ENCODE measurements at regions not wholly inside any gene's neighbourhood (a gene's known extent, or its start where the extent isn't known, plus 50 kb on each side); places are given as distances from the start of the nearest gene placed in this dataset.

DNA sequence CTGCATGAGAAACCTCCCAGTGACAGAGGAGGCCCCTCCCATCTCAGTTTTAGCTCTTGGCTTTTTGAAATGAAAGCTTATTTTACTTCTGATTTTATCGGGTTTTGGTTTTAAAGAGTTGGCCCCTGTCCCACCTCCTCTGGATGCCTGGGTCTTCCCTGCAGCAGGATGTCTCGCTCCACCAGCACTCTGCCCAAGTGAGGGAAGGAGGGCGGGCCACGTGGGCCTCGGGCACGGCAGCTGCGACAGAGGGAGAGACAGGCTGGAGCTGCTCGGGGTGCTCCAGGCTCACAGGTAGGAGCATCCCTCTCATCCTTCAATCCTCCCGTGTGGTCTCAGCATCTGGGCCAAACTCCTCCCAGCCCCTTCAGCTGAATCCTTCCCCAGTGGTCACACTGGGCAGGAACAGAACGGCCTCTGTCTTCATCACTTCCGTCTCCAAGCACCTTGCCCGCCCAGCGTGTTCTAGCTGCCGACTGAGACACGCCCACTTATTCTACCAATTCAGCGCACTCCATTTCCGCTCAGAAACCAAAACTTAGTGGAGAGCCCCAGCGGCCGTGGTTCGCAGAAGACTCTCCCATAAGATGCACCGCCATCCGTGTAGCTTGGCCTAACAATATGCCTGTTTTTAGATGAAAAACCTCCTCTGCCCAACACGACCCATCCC, 222.9 kb downstream of the GLRX3 start:
- no TSS peak for BruUV-seq (replicated peaks)
- no peak for DNase-seq (ENCODE audit: low read depth, low spot score)
- TF ChIP-seq, protein P1, sequence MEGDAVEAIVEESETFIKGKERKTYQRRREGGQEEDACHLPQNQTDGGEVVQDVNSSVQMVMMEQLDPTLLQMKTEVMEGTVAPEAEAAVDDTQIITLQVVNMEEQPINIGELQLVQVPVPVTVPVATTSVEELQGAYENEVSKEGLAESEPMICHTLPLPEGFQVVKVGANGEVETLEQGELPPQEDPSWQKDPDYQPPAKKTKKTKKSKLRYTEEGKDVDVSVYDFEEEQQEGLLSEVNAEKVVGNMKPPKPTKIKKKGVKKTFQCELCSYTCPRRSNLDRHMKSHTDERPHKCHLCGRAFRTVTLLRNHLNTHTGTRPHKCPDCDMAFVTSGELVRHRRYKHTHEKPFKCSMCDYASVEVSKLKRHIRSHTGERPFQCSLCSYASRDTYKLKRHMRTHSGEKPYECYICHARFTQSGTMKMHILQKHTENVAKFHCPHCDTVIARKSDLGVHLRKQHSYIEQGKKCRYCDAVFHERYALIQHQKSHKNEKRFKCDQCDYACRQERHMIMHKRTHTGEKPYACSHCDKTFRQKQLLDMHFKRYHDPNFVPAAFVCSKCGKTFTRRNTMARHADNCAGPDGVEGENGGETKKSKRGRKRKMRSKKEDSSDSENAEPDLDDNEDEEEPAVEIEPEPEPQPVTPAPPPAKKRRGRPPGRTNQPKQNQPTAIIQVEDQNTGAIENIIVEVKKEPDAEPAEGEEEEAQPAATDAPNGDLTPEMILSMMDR (IDR thresholded peaks at IDR 0.05), result no peak
- TF ChIP-seq, protein P2, sequence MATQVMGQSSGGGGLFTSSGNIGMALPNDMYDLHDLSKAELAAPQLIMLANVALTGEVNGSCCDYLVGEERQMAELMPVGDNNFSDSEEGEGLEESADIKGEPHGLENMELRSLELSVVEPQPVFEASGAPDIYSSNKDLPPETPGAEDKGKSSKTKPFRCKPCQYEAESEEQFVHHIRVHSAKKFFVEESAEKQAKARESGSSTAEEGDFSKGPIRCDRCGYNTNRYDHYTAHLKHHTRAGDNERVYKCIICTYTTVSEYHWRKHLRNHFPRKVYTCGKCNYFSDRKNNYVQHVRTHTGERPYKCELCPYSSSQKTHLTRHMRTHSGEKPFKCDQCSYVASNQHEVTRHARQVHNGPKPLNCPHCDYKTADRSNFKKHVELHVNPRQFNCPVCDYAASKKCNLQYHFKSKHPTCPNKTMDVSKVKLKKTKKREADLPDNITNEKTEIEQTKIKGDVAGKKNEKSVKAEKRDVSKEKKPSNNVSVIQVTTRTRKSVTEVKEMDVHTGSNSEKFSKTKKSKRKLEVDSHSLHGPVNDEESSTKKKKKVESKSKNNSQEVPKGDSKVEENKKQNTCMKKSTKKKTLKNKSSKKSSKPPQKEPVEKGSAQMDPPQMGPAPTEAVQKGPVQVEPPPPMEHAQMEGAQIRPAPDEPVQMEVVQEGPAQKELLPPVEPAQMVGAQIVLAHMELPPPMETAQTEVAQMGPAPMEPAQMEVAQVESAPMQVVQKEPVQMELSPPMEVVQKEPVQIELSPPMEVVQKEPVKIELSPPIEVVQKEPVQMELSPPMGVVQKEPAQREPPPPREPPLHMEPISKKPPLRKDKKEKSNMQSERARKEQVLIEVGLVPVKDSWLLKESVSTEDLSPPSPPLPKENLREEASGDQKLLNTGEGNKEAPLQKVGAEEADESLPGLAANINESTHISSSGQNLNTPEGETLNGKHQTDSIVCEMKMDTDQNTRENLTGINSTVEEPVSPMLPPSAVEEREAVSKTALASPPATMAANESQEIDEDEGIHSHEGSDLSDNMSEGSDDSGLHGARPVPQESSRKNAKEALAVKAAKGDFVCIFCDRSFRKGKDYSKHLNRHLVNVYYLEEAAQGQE (IDR thresholded peaks at IDR 0.05; ENCODE audit: insufficient read depth in 1 of 2, low read depth in 2 of 2, low read length in 1 of 2), result no peak
- TF ChIP-seq TCF7L2 (IDR thresholded peaks at IDR 0.05; ENCODE audit: low read depth, low read length), result no peak
- TF ChIP-seq POLR2AphosphoS5 (IDR thresholded peaks at IDR 0.05; ENCODE audit: low read depth, low read length), result no peak
- TF ChIP-seq SIN3A (IDR thresholded peaks at IDR 0.05; ENCODE audit: borderline replicate concordance, insufficient read depth, low read depth, low read length), result no peak
- Histone ChIP-seq H3K27ac (ENCODE audit: low read length) (no peak overlapping the region), H3K4me3 (ENCODE audit: low read depth in 2 of 2, low read length in 2 of 2) (no peak overlapping the region), H3K9me3 (ENCODE audit: control insufficient read depth, insufficient read depth, low read depth, low read length) (no peaks in the 10 kb centered on the region), H3K27me3 (ENCODE audit: control insufficient read depth, insufficient read depth, low read length) (no peaks in the 10 kb centered on the region; the same call in 1 of the 2 replicates), H3K4me1 (ENCODE audit: control insufficient read depth, insufficient read depth, low read length) (no peaks in the 10 kb centered on the region), H3K36me3 (ENCODE audit: control insufficient read depth, insufficient read depth, low read length) (no peaks in the 10 kb centered on the region)
- POLR2A ChIA-PET, result no interaction called here
- intact Hi-C loops (cut with micrococcal nuclease; ENCODE audit: unreplicated experiment) (no loop called here), in situ Hi-C loops (cut with HindIII; ENCODE audit: low pct_unique_long_range_greater_than_20kb, low sequenced_read_pairs) (no loop called here)
- no peak for ATAC-seq
- CTCF ChIA-PET, result no interaction called here

DNA sequence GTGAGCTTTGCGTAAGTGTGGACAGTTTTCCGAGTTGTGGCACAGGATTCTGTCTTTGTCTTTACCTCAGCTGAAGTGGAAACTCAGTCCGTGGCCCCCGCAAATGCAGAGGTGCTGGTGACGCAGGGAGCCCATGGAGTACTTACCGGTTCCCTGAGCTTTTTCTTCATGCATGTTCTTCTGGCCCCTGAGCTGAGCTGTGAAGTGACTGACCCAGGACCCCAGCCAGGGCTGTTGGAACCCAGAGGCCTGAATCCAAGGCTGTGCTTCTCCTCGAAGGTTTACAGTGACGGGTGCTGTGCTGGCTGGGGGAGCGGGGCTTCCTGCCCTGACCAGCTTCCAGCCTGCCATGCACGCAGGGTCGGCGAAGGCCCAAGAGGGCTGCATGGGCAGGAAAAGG, 223.5 kb downstream of the GLRX3 start:
- DNase-seq (ENCODE audit: low read depth, low spot score) (no peak), ATAC-seq (no peak)
- no peaks in the 10 kb centered on the region; the same call in 1 of the 2 replicates for H3K27me3 ChIP-seq (ENCODE audit: control insufficient read depth, insufficient read depth, low read length)
- H3K36me3 ChIP-seq (ENCODE audit: control insufficient read depth, insufficient read depth, low read length), result no peaks in the 10 kb centered on the region
- intact Hi-C loops (cut with micrococcal nuclease; ENCODE audit: unreplicated experiment) (no loop called here), in situ Hi-C loops (cut with HindIII; ENCODE audit: low pct_unique_long_range_greater_than_20kb, low sequenced_read_pairs) (no loop called here)
- H3K4me1 ChIP-seq (ENCODE audit: control insufficient read depth, insufficient read depth, low read length), result no peaks in the 10 kb centered on the region
- H3K9me3 ChIP-seq (ENCODE audit: control insufficient read depth, insufficient read depth, low read depth, low read length), result no peaks in the 10 kb centered on the region
- TF ChIP-seq, protein P1 (IDR thresholded peaks at IDR 0.05), result no peak
- TF ChIP-seq POLR2AphosphoS5 (IDR thresholded peaks at IDR 0.05; ENCODE audit: low read depth, low read length) (no peak), TCF7L2 (IDR thresholded peaks at IDR 0.05; ENCODE audit: low read depth, low read length) (no peak), SIN3A (IDR thresholded peaks at IDR 0.05; ENCODE audit: borderline replicate concordance, insufficient read depth, low read depth, low read length) (no peak)
- TF ChIP-seq, protein P2 (IDR thresholded peaks at IDR 0.05; ENCODE audit: insufficient read depth in 1 of 2, low read depth in 2 of 2, low read length in 1 of 2), result no peak
- no peak overlapping the region for H3K27ac ChIP-seq (ENCODE audit: low read length)
- H3K4me3 ChIP-seq (ENCODE audit: low read depth in 2 of 2, low read length in 2 of 2), result no peak overlapping the region
- ChIA-PET POLR2A (no interaction called here), CTCF (no interaction called here)
- BruUV-seq (replicated peaks), result no TSS peak
